ENCODE measurements at regions not wholly inside any gene's neighbourhood (a gene's known extent, or its start where the extent isn't known, plus 50 kb on each side); places are given as distances from the start of the nearest gene placed in this dataset.
A peak's percentile ranks its signal among the peaks of the same experiment; 100 is the strongest.
"Not testable (repeated sequence)": the region's sequence is repeated elsewhere in the genome, so short reads cannot be mapped to it uniquely, and the experiment has no call there.

DNA sequence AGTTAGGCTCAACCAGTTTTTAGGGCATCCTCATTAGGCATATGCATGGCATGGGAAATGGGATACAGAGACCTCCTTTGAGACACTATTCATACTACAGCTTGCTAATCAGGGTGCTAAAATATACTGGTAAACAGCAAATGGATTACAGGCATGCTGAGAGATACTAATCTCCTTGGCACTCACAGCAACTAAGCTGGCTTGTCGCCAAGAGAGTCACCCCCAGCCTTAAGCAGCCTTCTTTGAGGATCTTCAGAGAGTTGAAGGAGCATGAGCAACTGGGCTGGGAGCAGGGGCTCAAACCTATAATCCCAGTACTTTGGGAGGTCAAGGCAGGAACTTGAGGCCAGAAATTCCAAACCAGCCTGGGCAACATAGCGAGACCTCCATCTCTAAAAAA lies 120.1 kb upstream of the NR5A2 start:
- DNase-seq (ENCODE audit: low read depth in 2 of 2), result no peak

DNA sequence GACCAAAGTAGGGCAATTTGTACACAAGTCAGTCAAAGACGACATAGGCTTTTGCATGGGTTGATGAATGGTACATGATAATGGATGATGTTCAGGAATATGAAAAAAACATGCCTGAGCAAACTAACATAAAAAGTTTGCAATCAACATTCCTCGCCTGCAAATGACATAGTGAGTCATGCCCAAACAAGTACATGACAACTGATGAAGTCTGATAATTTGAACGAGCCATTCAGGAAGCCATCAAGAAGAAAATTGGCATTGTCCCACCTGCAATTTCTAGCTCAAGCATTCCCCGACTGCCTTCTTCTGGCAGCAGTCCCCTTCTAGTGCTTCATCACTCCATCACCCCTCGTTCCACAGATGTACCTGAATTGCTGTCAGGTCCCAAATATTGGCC lies 118.4 kb upstream of the NR5A2 start:
- DNase-seq (ENCODE audit: low read depth in 2 of 2), result no peak

DNA sequence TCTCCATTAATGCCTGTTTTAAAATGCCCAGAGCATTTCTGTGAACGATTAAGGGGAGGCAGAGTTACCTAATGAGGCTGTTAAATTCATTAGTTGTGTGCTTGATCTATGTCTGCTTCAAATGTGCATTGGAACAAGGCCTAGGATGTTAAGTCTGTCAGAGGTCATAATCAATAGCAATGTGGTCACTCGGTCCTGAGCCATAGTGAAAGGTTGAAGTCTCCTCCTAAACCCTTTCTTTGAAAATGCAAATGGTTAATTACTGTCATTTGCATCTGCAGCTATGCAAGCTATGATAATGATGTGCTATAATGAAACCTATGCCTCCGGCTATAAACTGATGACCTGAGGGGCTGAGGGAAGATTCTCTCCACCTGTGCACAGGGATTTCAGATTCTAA lies 114.2 kb upstream of the NR5A2 start:
- no peak for DNase-seq (ENCODE audit: low read depth in 2 of 2)

- no peak for DNase-seq (ENCODE audit: low read depth in 2 of 2)
Measured at GRCh38 chr1:199914546-199914945, 113.0 kb upstream of the NR5A2 start.

DNA sequence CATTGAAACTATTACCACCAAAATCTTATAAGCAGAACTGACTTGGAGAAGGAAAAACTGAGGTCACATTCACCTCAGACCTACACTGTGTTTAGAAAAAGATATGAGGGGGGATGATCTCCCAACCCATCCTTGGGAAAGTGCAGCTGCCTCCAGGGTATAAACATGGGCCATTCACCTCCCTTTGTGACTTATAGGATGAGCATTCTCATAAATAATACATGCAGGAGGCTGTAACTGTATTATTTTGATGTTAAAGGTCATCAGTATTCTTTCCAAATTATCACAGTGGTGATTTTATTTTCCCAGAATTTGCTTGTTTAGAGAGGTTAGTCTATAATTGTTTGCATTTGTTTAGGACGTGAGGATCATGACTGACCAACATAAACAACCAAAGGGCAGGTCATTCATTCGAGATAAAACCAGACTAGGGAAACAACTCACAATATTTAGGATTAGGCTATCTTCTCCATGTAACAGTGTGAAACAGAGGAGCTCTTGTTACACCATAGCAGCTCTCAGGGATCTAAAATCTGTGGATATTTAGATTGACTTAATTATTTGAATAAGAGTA lies 109.2 kb upstream of the NR5A2 start:
- DNase-seq (ENCODE audit: low read depth in 2 of 2), result no peak

DNA sequence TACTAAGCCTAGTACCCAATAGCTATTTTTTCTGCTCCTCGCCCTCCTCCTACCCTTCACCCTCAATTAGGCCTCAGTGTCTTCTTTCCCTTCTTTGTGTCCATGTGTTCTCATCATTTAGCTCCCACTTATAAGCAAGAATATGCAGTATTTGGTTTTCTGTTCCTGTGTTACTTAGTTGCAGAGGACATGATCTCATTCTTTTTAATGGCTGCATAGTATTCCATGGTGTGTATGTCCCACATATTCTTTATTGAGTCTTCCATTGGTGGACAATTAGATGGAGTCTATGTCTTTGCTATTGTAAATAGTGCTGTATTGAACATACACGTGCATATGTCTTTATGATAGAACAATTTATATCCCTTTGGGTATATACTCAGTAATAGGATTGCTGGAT lies 106.9 kb upstream of the NR5A2 start:
- DNase-seq (ENCODE audit: low read depth in 2 of 2), result no peak

- DNase-seq (ENCODE audit: low read depth in 2 of 2), result no peak
Measured at GRCh38 chr1:199929556-199929955, 98.0 kb upstream of the NR5A2 start.

DNA sequence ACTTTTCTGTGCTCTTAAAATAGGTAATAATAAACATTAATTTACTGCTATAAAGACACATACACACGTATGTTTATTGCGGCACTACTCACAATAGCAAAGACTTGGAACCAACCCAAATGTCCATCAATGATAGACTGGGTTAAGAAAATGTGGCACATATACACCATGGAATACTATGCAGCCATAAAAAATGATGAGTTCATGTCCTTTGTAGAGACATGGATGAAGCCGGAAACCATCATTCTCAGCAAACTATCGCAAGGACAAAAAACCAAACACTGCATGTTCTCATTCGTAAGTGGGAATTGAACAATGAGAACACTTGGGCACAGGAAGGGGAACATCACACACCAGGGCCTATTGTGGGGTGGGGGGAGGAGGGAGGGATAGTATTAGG lies 97.4 kb upstream of the NR5A2 start:
- DNase-seq (ENCODE audit: low read depth in 2 of 2), result not testable (repeated sequence)

GRCh38 chr1:199931666-199932377 lies 95.7 kb upstream of the NR5A2 start:
- DNase-seq (ENCODE audit: low read depth in 2 of 2), result peak in 1 of 2 donors; percentile 5

GRCh38 chr1:199932462-199932861 lies 95.0 kb upstream of the NR5A2 start:
- no peak for DNase-seq (ENCODE audit: low read depth in 2 of 2)

DNA sequence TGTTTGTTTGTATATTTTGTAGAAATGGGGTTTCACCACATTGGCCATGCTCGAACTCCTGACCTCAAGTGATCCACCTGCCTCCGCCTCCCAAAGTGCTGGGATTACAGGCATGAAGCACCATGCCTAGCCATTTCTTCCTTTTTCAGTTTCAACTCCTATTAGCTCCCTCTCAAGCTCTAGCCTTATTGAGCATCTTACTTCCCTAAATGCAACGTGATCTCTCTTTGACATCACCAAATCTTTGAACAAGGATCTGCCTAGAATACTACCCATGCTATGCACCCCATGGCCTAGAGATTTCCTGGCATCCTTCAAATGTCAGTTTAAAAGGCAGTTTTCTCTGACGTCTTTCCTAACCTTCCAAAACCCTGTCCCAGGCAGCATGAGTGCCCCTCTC lies 91.1 kb upstream of the NR5A2 start:
- DNase-seq (ENCODE audit: low read depth in 2 of 2), result no peak

DNA sequence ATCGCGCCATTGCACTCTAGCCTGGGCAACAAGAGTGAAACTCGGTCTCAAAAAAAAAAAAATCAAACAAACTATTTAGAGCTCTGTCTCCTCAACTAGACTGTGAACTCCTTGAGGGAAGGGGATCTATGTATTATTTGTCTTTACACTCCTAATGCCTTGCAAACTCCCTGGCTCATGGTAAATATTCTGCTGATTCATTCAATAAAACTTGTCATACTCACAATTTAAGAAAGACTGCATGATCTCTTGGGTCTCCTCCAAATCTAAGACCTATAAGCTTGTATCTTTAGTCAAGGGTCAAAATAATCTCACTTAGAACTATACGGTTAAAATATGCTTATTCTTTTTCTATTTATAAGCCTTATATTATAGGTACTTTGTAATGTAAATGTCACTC lies 90.3 kb upstream of the NR5A2 start:
- DNase-seq (ENCODE audit: low read depth in 2 of 2), result no peak

DNA sequence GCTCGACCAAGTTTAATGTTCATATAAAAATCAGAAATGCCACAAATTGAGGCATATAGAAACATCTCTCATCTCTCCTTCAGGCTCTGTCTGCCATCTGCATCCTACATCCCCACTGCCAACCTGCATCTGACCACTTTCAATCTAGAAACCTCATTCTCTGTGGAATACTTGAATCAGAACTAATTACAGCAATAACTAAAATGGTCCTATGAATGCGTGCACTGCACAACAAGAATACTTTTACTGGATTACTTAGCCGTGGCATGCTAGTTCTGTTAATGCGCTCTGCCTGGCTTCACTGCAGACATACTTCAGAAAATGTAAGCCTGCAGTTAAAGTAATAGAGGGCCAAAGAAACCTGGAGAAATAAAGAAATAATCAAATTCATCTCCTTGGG lies 89.8 kb upstream of the NR5A2 start:
- no peak for DNase-seq (ENCODE audit: low read depth in 2 of 2)

- DNase-seq (ENCODE audit: low read depth in 2 of 2), result no peak
Measured at GRCh38 chr1:199944986-199945385, 82.5 kb upstream of the NR5A2 start.

GRCh38 chr1:199945591-199945990 lies 81.9 kb upstream of the NR5A2 start:
- DNase-seq (ENCODE audit: low read depth in 2 of 2), result no peak

DNA sequence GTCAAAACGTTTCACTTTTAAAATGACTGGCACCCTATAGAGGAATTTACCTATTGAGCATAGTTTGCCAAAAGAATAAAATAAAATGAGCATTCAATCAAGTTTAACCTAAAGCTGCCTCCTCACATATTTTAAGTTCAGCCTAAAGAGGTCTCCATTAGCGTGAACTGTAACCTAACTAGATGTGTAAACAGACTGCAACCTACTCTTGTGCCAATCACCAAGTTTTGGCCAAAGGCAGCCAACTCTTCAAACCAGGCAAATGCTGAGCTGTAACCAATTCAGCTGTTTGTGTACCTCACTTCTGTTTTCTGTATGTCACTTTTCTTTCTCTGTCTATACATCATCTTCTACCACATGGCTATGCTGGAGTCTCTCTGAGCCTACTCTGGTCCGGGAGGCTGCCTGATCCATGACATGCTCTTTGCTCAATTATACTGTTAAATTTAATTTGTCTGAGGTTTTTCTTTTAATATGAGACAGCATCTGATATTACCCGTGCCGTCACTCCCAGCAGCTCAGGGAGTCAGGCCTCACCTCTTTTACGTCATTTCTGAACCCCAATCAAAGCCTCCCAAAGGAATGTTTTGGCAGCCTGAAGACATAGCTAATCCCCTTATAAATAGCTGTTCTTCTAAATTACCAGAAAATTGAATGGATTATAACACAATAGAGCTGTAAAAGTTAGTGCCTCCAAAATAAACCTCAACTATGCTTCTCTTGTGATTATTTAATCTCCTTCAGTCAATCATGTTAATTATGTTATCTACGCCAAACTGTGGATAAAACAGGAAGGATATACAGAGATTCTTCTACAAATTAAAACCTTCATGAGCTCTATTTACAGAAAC lies 81.0 kb upstream of the NR5A2 start:
- no peak for DNase-seq (ENCODE audit: low read depth in 2 of 2)

DNA sequence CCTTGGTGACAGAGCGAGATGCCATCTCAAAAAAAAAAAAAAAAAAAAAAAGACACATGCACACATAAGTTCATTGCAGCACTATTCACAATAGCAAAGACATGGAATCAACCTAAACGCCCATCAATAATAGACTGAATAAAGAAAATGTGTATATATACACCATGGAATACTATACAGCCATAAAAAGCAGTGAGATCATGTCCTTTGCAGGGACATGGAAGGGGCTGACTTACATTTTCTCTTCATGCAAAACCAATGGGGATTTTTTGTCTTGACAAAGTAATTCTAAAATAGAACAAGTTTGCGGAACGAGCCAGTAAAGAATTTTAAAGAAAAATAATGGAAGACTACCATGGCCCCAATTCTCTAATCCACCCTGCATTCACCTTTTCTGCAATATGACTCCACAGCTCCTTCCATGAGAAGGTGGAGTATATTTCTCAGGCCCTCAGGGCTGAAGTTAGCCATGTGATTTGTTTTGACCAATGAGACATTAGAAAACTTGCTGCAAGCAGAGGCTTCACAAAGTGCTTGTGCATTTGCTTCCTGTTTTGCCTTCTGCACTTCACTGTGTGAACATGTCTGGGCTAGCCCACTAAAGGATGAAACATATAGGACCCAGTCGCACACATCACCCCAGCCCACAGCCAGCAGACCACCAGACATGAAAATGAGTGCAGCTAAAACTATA lies 78.8 kb upstream of the NR5A2 start:
- DNase-seq (ENCODE audit: low read depth in 2 of 2), result no peak

GRCh38 chr1:199951005-199951404 lies 76.5 kb upstream of the NR5A2 start:
- DNase-seq (ENCODE audit: low read depth in 2 of 2), result not testable (repeated sequence)

DNA sequence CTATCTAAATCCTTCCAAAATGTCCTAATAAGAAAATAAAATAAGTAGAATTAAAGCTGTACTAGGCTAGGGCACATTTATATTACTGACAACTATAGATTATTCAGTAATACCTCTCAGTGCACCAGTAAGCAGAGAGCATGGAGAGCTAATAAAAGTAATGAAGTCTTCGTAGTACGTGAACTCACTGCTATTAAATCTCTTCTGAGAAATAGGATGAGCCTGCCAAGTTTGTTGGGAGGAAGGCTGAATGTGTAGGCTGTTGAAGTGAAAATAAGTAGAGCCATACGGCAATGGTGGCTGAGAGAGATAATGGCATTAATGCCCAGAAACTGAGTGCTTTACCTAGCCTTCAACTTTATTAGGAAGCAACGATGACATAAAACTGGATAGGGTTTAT lies 73.9 kb upstream of the NR5A2 start:
- no peak for DNase-seq (ENCODE audit: low read depth in 2 of 2)

DNA sequence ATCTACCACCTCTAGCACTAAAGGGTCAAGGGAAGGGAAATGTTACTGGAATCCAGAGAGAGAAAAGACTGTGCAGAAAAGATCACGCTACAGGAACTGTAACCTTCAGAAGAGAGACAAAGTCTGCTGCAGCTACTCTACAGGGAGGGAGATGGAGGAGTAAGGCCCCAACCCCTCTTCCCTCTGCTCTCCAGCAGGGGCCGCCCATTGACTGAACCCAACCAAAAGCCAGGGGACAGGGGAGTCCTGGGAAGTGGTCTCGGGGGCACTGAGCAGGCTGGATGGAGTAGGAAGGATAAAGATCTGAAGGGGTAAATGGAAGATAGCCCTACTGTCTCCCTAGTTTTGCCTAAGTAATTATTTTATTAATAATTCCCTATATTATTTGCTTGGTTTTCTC lies 72.8 kb upstream of the NR5A2 start:
- no peak for DNase-seq (ENCODE audit: low read depth in 2 of 2)

DNA sequence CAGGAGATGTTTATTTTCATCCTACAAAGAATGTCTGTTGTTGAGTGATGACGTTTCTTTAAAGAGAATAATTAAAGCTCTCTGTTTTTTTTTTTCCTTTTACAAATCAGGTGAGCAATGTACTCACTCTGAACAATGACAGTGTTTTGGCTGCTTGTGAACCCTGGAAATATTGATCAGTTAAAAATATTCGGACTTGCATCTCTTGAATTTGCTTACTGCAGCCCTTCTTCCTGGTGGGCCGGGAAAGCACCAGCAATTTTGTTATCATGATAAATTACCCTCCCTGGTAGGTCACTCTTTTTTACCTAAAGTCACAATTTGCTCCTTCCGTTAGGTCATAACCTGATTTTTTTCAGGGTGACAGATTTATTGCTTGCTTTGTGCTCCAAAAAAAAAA lies 72.3 kb upstream of the NR5A2 start:
- no peak for DNase-seq (ENCODE audit: low read depth in 2 of 2)

DNA sequence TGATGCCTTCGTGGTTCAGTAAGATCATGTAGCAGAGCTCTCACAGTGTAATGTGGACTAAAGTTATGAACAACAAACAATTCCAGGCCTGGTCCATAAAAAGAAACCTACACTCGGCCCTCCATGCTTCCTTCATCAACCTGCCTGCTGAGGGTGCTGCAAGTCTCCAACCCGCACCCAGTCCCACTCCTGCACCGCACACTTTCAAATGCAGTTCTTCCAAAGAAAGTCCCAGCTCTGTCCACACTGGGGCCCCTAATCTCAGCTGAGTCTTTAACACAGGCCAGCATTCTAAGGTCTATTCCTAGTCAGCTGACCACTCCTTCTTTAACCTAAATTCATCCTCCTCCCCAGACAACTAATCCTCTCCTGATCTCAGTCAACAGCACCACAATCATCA lies 71.5 kb upstream of the NR5A2 start:
- no peak for DNase-seq (ENCODE audit: low read depth in 2 of 2)
